PFSK-1 (cell line): ENCODE measurements at regions not wholly inside any gene's neighbourhood (a gene's known extent, or its start where the extent isn't known, plus 50 kb on each side); places are given as distances from the start of the nearest gene placed in this dataset.

Experiments used
- POLR2AphosphoS5 ChIP-seq: IDR thresholded peaks from 2 replicates; pipeline ENCODE4 v1.6.1; 2012; ENCODE audit warnings: low read depth, mild to moderate bottlenecking, control low read depth, low read length, moderate library complexity
- TF ChIP-seq, protein P1 (sequence below), 2 experiments: IDR thresholded peaks; 2 replicates each; pipeline versions ENCODE4 v1.6.1 to v1.8.0; 2011 to 2012; ENCODE audit warnings: low read depth in 2 of 2, low read length in 2 of 2, control low read depth in 1 of 2, inconsistent platforms in 1 of 2, mild to moderate bottlenecking in 1 of 2, moderate library complexity in 1 of 2; ENCODE audit not compliant: insufficient read depth in 1 of 2

GRCh38 chr22:25357606-25358420, 138.4 kb downstream of the CRYBB2 start:
- no peak for TF ChIP-seq POLR2AphosphoS5
- TF ChIP-seq, protein P1, sequence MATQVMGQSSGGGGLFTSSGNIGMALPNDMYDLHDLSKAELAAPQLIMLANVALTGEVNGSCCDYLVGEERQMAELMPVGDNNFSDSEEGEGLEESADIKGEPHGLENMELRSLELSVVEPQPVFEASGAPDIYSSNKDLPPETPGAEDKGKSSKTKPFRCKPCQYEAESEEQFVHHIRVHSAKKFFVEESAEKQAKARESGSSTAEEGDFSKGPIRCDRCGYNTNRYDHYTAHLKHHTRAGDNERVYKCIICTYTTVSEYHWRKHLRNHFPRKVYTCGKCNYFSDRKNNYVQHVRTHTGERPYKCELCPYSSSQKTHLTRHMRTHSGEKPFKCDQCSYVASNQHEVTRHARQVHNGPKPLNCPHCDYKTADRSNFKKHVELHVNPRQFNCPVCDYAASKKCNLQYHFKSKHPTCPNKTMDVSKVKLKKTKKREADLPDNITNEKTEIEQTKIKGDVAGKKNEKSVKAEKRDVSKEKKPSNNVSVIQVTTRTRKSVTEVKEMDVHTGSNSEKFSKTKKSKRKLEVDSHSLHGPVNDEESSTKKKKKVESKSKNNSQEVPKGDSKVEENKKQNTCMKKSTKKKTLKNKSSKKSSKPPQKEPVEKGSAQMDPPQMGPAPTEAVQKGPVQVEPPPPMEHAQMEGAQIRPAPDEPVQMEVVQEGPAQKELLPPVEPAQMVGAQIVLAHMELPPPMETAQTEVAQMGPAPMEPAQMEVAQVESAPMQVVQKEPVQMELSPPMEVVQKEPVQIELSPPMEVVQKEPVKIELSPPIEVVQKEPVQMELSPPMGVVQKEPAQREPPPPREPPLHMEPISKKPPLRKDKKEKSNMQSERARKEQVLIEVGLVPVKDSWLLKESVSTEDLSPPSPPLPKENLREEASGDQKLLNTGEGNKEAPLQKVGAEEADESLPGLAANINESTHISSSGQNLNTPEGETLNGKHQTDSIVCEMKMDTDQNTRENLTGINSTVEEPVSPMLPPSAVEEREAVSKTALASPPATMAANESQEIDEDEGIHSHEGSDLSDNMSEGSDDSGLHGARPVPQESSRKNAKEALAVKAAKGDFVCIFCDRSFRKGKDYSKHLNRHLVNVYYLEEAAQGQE (IDR thresholded peaks at IDR 0.05; ENCODE audit: insufficient read depth in 1 of 2, low read depth in 2 of 2, low read length in 2 of 2) = no peak
